ENCODE measurements at regions not wholly inside any gene's neighbourhood (a gene's known extent, or its start where the extent isn't known, plus 50 kb on each side); places are given as distances from the start of the nearest gene placed in this dataset.

DNA sequence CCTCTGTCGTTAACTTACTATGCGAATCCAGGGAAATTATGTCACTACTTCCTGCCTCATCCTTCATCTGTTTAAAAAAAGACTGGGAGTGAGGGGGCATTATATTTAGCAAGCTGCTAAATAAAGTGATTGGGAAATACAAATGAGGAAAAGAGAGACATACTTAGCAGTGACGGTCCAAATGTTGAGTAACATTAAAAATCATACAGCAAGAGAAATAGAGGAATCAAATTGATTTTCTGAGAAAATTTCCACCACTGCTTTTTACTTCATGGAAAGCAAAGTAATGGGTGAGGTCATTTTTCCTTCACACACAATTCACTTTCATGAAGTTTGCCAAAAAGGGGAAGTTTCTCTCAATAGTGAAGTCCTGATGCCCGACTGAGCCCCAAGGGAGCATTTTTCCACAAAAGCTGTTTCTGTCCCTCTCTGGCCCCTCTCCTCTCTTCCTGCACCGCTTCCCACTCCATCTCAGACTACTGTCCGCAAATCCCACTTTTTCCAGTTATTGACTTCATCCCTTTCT, 61.9 kb upstream of the ADO start:
- no peaks in the 10 kb centered on the region for H3K36me3 ChIP-seq (ENCODE audit: control insufficient read depth in 2 of 2, extremely low read depth in 1 of 2, insufficient read depth in 2 of 2, low read length in 2 of 2)
- no peaks in the 10 kb centered on the region for H3K9me1 ChIP-seq (ENCODE audit: control insufficient read depth, extremely low read depth, insufficient read depth, low read length)
- no peaks in the 10 kb centered on the region for H3K79me2 ChIP-seq (ENCODE audit: control insufficient read depth, insufficient read depth, low read length)
- H4K20me1 ChIP-seq (ENCODE audit: control insufficient read depth, extremely low read depth, insufficient read depth, low read length): no peaks in the 10 kb centered on the region
- no peak overlapping the region for H3K9ac ChIP-seq (ENCODE audit: control insufficient read depth, extremely low read depth, insufficient read depth, low read length)
- no peaks in the 10 kb centered on the region for H3K9me3 ChIP-seq (ENCODE audit: control insufficient read depth, low read depth, low read length)
- H3K27me3 ChIP-seq (ENCODE audit: control insufficient read depth, extremely low read depth, insufficient read depth, low read length): no peaks in the 10 kb centered on the region
- H2AFZ ChIP-seq (ENCODE audit: control insufficient read depth, low read length): no peak overlapping the region
- TF ChIP-seq EZH2 (IDR thresholded peaks at IDR 0.05; ENCODE audit: low read length) (no peak), CTCF (optimal IDR thresholded peaks at IDR 0.05 in 1 of 3, IDR thresholded peaks at IDR 0.05 in 1 of 3, conservative IDR thresholded peaks at IDR 0.05 in 1 of 3; ENCODE audit: extremely low read depth in 1 of 3, insufficient read depth in 2 of 3, low read length in 3 of 3) (no peak)
- H3K4me3 ChIP-seq (ENCODE audit: control insufficient read depth in 2 of 3, extremely low read depth in 1 of 3, insufficient read depth in 2 of 3, low read depth in 1 of 3, low read length in 3 of 3): no peak overlapping the region
- no peak for FAIRE-seq
- H3K4me2 ChIP-seq (ENCODE audit: control insufficient read depth, extremely low read depth, insufficient read depth, low read depth, low read length): no peak overlapping the region
- no peak for DNase-seq (ENCODE audit: low read depth, low spot score)
- dilution Hi-C loops (cut with MboI; ENCODE audit: extremely low pct_ligation_motif_present, low sequenced_read_pairs): no loop called here
- H3K27ac ChIP-seq (ENCODE audit: control insufficient read depth, insufficient read depth, low read length): no peak overlapping the region
- peaks cover 10% of the 10 kb centered on the region for H3K4me1 ChIP-seq (ENCODE audit: control insufficient read depth, extremely low read depth, insufficient read depth, low read length)

- H3K79me2 ChIP-seq (ENCODE audit: control insufficient read depth, insufficient read depth, low read length): no peaks in the 10 kb centered on the region
- no peak overlapping the region for H3K9ac ChIP-seq (ENCODE audit: control insufficient read depth, extremely low read depth, insufficient read depth, low read length)
- FAIRE-seq: no peak
- no peak overlapping the region for H3K27ac ChIP-seq (ENCODE audit: control insufficient read depth, insufficient read depth, low read length)
- H3K4me3 ChIP-seq (ENCODE audit: control insufficient read depth in 2 of 3, extremely low read depth in 1 of 3, insufficient read depth in 2 of 3, low read depth in 1 of 3, low read length in 3 of 3): no peak overlapping the region
- H3K4me1 ChIP-seq (ENCODE audit: control insufficient read depth, extremely low read depth, insufficient read depth, low read length): no peaks in the 10 kb centered on the region
- H3K9me3 ChIP-seq (ENCODE audit: control insufficient read depth, low read depth, low read length): no peaks in the 10 kb centered on the region
- no peak overlapping the region for H2AFZ ChIP-seq (ENCODE audit: control insufficient read depth, low read length)
- H4K20me1 ChIP-seq (ENCODE audit: control insufficient read depth, extremely low read depth, insufficient read depth, low read length): no peaks in the 10 kb centered on the region
- H3K27me3 ChIP-seq (ENCODE audit: control insufficient read depth, extremely low read depth, insufficient read depth, low read length): no peaks in the 10 kb centered on the region
- dilution Hi-C loops (cut with MboI; ENCODE audit: extremely low pct_ligation_motif_present, low sequenced_read_pairs): no loop called here
- TF ChIP-seq CTCF (optimal IDR thresholded peaks at IDR 0.05 in 1 of 3, IDR thresholded peaks at IDR 0.05 in 1 of 3, conservative IDR thresholded peaks at IDR 0.05 in 1 of 3; ENCODE audit: extremely low read depth in 1 of 3, insufficient read depth in 2 of 3, low read length in 3 of 3) (no peak), EZH2 (IDR thresholded peaks at IDR 0.05; ENCODE audit: low read length) (no peak)
- no peaks in the 10 kb centered on the region for H3K36me3 ChIP-seq (ENCODE audit: control insufficient read depth in 2 of 2, extremely low read depth in 1 of 2, insufficient read depth in 2 of 2, low read length in 2 of 2)
- no peak overlapping the region for H3K4me2 ChIP-seq (ENCODE audit: control insufficient read depth, extremely low read depth, insufficient read depth, low read depth, low read length)
- no peak for DNase-seq (ENCODE audit: low read depth, low spot score)
- no peaks in the 10 kb centered on the region for H3K9me1 ChIP-seq (ENCODE audit: control insufficient read depth, extremely low read depth, insufficient read depth, low read length)
Measured at GRCh38 chr10:62744136-62744535, 60.4 kb upstream of the ADO start.
